ENCODE measurements at regions not wholly inside any gene's neighbourhood (a gene's known extent, or its start where the extent isn't known, plus 50 kb on each side); places are given as distances from the start of the nearest gene placed in this dataset.

DNA sequence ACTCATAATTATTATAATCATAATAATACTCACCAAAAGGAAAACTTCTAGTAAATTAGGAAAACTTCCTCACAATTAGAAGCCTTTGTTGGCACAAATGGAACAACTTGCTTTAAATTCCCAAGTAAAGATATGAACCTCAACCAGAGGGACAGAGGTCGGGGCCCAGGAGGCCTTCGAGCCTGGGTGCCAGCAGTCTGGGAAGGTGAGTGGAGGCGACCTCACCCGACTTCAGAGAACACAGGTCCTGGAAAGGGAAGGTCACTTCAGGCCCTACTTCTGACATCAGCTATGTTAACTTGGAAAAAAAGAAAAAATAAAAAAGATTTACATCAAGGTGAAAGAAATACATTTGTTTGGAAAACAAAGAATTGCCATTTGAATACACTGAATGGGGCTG lies 350.0 kb upstream of the MYT1L start:
- TF ChIP-seq CTCF (IDR thresholded peaks at IDR 0.05) (no peak), POLR2AphosphoS5 (IDR thresholded peaks at IDR 0.05) (no peak), EP300 (IDR thresholded peaks at IDR 0.05) (no peak), POLR2A (IDR thresholded peaks at IDR 0.05) (no peak)
- Histone ChIP-seq H3K27me3 (no peaks in the 10 kb centered on the region), H3K36me3 (no peaks in the 10 kb centered on the region), H3K4me1 (no peaks in the 10 kb centered on the region), H3K4me3 (no peak overlapping the region), H3K27ac (no peak overlapping the region), H3K9me3 (no peaks in the 10 kb centered on the region)
- no peak for DNase-seq (ENCODE audit: low spot score in 2 of 2)
- 90% methylated on average over 4 of the region's 4 CpGs for WGBS

GRCh38 chr2:2674831-2675230 lies 343.8 kb upstream of the MYT1L start:
- Histone ChIP-seq H3K27ac (no peak overlapping the region), H3K27me3 (no peaks in the 10 kb centered on the region), H3K9me3 (no peaks in the 10 kb centered on the region), H3K4me3 (no peak overlapping the region), H3K36me3 (no peaks in the 10 kb centered on the region), H3K4me1 (no peaks in the 10 kb centered on the region)
- 87% methylated on average over 6 of the region's 6 CpGs for WGBS
- TF ChIP-seq POLR2A (IDR thresholded peaks at IDR 0.05): no peak
- TF ChIP-seq POLR2AphosphoS5 (IDR thresholded peaks at IDR 0.05): no peak
- no peak for TF ChIP-seq CTCF (IDR thresholded peaks at IDR 0.05)
- TF ChIP-seq EP300 (IDR thresholded peaks at IDR 0.05): no peak
- no peak for DNase-seq (ENCODE audit: low spot score in 2 of 2)

GRCh38 chr2:2673406-2673805 lies 342.3 kb upstream of the MYT1L start:
- WGBS: 63% methylated on average over 3 of the region's 3 CpGs

GRCh38 chr2:2672249-2672648 lies 341.2 kb upstream of the MYT1L start:
- no peaks in the 10 kb centered on the region for H3K9me3 ChIP-seq
- 85% methylated on average over 14 of the region's 14 CpGs for WGBS
- H3K27ac ChIP-seq: no peak overlapping the region
- TF ChIP-seq EP300 (IDR thresholded peaks at IDR 0.05) (no peak), CTCF (IDR thresholded peaks at IDR 0.05) (no peak), POLR2A (IDR thresholded peaks at IDR 0.05) (no peak), POLR2AphosphoS5 (IDR thresholded peaks at IDR 0.05) (no peak)
- H3K4me3 ChIP-seq: no peak overlapping the region
- no peak for DNase-seq (ENCODE audit: low spot score in 2 of 2)
- H3K4me1 ChIP-seq: no peaks in the 10 kb centered on the region
- no peaks in the 10 kb centered on the region for H3K27me3 ChIP-seq
- H3K36me3 ChIP-seq: no peaks in the 10 kb centered on the region

More at GRCh38 chr2:2673406-2673805, 342.3 kb upstream of the MYT1L start:
- H3K4me1 ChIP-seq: no peaks in the 10 kb centered on the region
- no peak for DNase-seq (ENCODE audit: low spot score in 2 of 2)
- no peak overlapping the region for H3K27ac ChIP-seq
- no peak overlapping the region for H3K4me3 ChIP-seq
- H3K9me3 ChIP-seq: no peaks in the 10 kb centered on the region
- no peaks in the 10 kb centered on the region for H3K27me3 ChIP-seq
- TF ChIP-seq POLR2AphosphoS5 (IDR thresholded peaks at IDR 0.05): no peak
- no peak for TF ChIP-seq CTCF (IDR thresholded peaks at IDR 0.05)
- no peak for TF ChIP-seq POLR2A (IDR thresholded peaks at IDR 0.05)
- no peak for TF ChIP-seq EP300 (IDR thresholded peaks at IDR 0.05)
- H3K36me3 ChIP-seq: no peaks in the 10 kb centered on the region

GRCh38 chr2:2671826-2672225 lies 340.8 kb upstream of the MYT1L start:
- TF ChIP-seq POLR2A (IDR thresholded peaks at IDR 0.05) (no peak), POLR2AphosphoS5 (IDR thresholded peaks at IDR 0.05) (no peak), EP300 (IDR thresholded peaks at IDR 0.05) (no peak), CTCF (IDR thresholded peaks at IDR 0.05) (no peak)
- no peak overlapping the region for H3K27ac ChIP-seq
- 63% methylated on average over 6 of the region's 6 CpGs for WGBS
- no peak overlapping the region for H3K4me3 ChIP-seq
- H3K4me1 ChIP-seq: no peaks in the 10 kb centered on the region
- H3K9me3 ChIP-seq: no peaks in the 10 kb centered on the region
- no peaks in the 10 kb centered on the region for H3K27me3 ChIP-seq
- no peaks in the 10 kb centered on the region for H3K36me3 ChIP-seq
- DNase-seq (ENCODE audit: low spot score in 2 of 2): no peak

Data from suprapubic skin (tissue), 4 donors.